T-helper 1 cell treated with Interleukin-12 subunit alpha and Interleukin-12 subunit beta and Interleukin-4 antibody, amounts not matched to agents 30 μg/mL and 1 μg/mL, for 36 hours (primary cell): ENCODE measurements at regions not wholly inside any gene's neighbourhood (a gene's known extent, or its start where the extent isn't known, plus 50 kb on each side); places are given as distances from the start of the nearest gene placed in this dataset.

Experiments
- H3K27ac Mint-ChIP-seq: one replicate; pipeline ENCODE4 v1.8.0; 2021; ENCODE audit warnings: mild to moderate bottlenecking, mixed read lengths
- H3K27me3 Mint-ChIP-seq: one replicate; pipeline ENCODE4 v1.8.0; 2021; ENCODE audit warnings: low read depth, mixed read lengths
- H3K36me3 Mint-ChIP-seq: one replicate; pipeline ENCODE4 v1.8.0; 2021; ENCODE audit warnings: low read depth, mixed read lengths
- H3K4me1 Mint-ChIP-seq: one replicate; pipeline ENCODE4 v1.8.0; 2021; ENCODE audit warnings: low read depth, mixed read lengths
- H3K4me3 Mint-ChIP-seq: one replicate; pipeline ENCODE4 v1.8.0; 2021; ENCODE audit warnings: mild to moderate bottlenecking, moderate library complexity, mixed read lengths
- H3K9me3 Mint-ChIP-seq: one replicate; pipeline ENCODE4 v1.8.0; 2021; ENCODE audit warnings: mixed read lengths

- Mint-ChIP-seq H3K36me3 (no peaks in the 10 kb centered on the region), H3K4me1 (no peaks in the 10 kb centered on the region), H3K27me3 (no peaks in the 10 kb centered on the region), H3K9me3 (no peaks in the 10 kb centered on the region), H3K27ac (no peak overlapping the region), H3K4me3 (no peak overlapping the region)
Measured at GRCh38 chr18:78523850-78524249, 455.8 kb upstream of the SALL3 start.

DNA sequence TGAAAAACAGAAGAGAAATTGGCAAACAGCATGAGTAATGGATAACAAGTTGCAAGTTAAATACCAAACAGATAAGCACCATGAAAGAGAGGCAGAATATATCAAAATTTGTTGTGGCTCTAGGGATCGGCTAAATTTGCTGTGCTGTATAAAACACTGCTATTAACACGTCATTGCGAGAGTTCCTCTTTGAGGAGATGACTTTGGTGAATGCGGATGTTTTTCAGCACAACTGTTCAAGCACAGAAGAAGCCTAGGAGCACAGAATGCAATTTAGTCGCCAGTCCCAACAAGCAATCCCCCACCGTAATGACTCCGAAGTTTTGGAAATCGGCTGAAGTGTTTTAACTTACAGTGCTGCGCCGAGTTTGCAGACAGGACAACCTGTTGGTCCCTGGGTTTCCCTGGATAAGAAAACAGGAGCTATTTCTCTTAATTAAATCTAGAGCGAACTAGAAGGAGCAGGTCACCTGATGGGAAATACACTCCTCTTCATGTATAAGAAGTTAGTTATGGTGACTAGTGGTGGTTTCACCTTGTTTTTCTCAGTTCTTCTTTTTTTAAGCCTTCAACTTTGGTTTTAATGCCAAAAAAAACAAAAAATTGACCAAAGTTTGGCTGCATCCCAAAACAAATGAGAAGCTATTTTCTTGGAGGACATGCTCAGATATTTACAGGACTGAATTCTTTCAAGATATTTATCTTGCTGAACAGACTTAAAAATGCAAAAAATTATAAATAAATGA lies 454.1 kb upstream of the SALL3 start:
- Mint-ChIP-seq H3K27me3 (no peaks in the 10 kb centered on the region), H3K27ac (no peak overlapping the region), H3K36me3 (no peaks in the 10 kb centered on the region), H3K9me3 (no peaks in the 10 kb centered on the region), H3K4me1 (no peaks in the 10 kb centered on the region), H3K4me3 (no peak overlapping the region)

GRCh38 chr18:78526275-78526674 lies 453.3 kb upstream of the SALL3 start:
- no peaks in the 10 kb centered on the region for H3K9me3 Mint-ChIP-seq
- H3K27me3 Mint-ChIP-seq = no peaks in the 10 kb centered on the region
- H3K27ac Mint-ChIP-seq = no peak overlapping the region
- H3K4me3 Mint-ChIP-seq = no peak overlapping the region
- H3K4me1 Mint-ChIP-seq = no peaks in the 10 kb centered on the region
- no peaks in the 10 kb centered on the region for H3K36me3 Mint-ChIP-seq

DNA sequence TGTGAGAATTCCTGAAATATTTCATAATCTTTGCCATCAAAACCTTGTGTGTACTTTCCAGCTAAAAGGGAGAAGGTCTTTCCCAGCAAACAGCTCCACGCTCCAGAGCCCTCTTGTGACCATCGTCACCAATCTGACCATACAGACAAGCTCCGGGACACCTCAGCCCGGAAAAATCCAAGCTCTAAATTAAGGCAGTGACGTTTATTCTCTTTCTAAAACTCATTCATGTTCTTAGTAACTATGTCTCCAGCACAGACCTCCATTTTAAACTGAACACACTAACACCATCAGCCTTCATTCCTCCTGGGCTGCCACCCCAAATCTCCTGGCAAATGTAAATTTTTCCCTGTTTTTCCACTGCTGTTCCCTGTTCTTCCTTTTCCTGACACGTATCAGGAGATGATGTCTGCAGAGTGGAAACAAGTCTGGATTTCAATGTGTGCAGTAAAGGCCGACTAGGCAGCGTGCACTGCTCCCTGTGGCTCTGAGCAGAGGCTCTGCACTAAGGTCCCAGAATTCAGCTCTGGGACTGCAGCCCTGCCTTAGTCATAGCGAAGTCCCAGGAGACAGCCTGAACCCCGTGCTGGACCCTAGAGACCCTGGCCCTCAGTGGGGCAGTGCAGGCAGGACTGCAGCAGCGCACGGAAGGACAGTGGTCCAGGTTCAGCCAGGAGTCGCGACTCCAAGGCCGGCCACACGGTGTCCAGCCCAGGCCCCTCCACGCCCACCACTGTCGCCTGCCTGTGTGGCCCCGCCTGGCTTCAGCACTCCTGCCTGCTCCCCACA lies 452.5 kb upstream of the SALL3 start:
- no peak overlapping the region for H3K4me3 Mint-ChIP-seq
- no peak overlapping the region for H3K27ac Mint-ChIP-seq
- no peaks in the 10 kb centered on the region for H3K36me3 Mint-ChIP-seq
- no peaks in the 10 kb centered on the region for H3K4me1 Mint-ChIP-seq
- no peaks in the 10 kb centered on the region for H3K9me3 Mint-ChIP-seq
- no peaks in the 10 kb centered on the region for H3K27me3 Mint-ChIP-seq

DNA sequence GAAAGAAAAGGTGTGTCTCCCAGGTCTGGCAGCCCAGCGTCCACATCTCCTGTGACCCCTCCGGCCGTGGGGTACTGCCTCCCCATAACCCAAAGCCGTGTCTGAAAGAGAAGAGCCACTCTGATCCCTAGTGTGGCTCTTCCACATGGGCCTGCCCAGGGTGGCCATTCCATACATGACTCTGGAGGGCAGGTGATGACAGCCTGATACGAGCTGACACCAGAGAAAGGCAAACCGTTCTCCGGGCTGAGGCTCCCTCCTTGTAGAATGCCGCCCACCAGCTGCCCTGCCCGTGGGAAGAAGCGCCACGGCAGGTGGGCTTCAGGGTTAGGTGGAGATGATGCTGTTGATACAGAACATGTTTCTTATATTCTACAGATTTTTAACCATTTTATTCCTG lies 451.6 kb upstream of the SALL3 start:
- H3K4me3 Mint-ChIP-seq = no peak overlapping the region
- H3K4me1 Mint-ChIP-seq = no peaks in the 10 kb centered on the region
- H3K27me3 Mint-ChIP-seq = no peaks in the 10 kb centered on the region
- no peaks in the 10 kb centered on the region for H3K36me3 Mint-ChIP-seq
- no peak overlapping the region for H3K27ac Mint-ChIP-seq
- H3K9me3 Mint-ChIP-seq = no peaks in the 10 kb centered on the region

DNA sequence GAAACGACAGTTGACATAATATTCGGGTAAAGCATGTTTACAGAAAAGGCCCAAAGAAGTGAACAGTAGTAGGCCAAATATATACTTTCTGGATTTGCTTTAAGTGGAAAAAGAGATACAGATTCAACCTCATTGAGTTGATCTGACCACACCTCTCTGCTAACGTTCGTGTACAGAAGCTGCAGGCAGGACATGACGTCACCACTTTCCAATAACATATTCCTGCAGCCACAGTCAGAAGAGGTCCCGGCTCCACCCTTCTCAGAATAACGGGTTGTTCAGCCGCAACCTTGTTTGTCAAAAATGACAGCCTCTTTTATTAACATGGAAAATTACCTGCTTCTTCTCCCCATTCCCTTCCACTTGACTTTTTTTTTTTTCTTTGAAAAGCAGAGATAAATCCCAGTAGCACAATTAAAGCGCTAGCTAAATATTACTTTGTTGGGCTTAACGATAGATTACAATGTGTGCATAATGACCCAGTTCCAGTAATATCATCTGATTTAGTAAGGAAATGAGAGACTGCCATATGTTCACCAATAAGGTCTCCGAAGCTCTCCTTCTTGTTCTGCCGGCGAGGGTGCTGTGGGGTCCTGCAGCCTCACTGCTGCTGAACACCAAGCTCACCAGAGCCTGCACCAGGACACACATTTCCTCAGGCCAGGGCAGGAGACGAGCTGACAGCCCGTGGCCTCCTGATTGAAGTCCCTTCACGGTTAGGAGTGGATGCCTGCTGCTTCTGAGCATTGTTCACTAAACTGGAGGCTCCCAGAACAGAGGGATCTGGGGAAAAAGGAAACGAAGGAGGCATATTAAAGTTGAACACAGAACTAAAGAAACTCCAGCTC lies 451.0 kb upstream of the SALL3 start:
- Mint-ChIP-seq H3K27ac (no peak overlapping the region), H3K4me1 (no peaks in the 10 kb centered on the region), H3K9me3 (no peaks in the 10 kb centered on the region), H3K4me3 (no peak overlapping the region), H3K36me3 (no peaks in the 10 kb centered on the region), H3K27me3 (no peaks in the 10 kb centered on the region)

DNA sequence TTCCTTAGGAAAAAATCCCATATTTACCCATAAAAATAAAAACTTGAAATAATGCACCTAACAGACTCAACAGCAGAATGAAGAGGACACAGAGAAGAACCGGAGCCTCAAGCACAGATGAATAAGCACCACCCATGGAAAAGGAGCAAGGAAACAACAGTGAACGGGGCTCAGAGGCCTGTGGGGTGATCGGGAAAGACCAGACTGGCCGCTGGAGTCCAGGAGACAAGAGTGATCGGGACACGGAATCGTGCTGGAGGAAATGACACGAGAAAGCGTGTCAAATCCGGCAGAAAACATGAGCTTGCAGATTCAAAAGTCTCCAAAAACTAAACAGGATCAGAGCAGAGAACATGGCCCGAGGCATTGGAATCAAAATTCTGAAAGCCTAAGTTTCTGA lies 448.0 kb upstream of the SALL3 start:
- Mint-ChIP-seq H3K36me3 (no peaks in the 10 kb centered on the region), H3K4me1 (no peaks in the 10 kb centered on the region), H3K27me3 (peaks cover 3% of the 10 kb centered on the region), H3K9me3 (no peaks in the 10 kb centered on the region), H3K27ac (no peak overlapping the region), H3K4me3 (no peak overlapping the region)

- Mint-ChIP-seq H3K4me3 (no peak overlapping the region), H3K4me1 (peaks cover 13% of the 10 kb centered on the region), H3K27me3 (peaks cover 3% of the 10 kb centered on the region), H3K27ac (no peak overlapping the region), H3K9me3 (peaks cover 2% of the 10 kb centered on the region), H3K36me3 (no peaks in the 10 kb centered on the region)
Measured at GRCh38 chr18:78538669-78539440, 440.8 kb upstream of the SALL3 start.

DNA sequence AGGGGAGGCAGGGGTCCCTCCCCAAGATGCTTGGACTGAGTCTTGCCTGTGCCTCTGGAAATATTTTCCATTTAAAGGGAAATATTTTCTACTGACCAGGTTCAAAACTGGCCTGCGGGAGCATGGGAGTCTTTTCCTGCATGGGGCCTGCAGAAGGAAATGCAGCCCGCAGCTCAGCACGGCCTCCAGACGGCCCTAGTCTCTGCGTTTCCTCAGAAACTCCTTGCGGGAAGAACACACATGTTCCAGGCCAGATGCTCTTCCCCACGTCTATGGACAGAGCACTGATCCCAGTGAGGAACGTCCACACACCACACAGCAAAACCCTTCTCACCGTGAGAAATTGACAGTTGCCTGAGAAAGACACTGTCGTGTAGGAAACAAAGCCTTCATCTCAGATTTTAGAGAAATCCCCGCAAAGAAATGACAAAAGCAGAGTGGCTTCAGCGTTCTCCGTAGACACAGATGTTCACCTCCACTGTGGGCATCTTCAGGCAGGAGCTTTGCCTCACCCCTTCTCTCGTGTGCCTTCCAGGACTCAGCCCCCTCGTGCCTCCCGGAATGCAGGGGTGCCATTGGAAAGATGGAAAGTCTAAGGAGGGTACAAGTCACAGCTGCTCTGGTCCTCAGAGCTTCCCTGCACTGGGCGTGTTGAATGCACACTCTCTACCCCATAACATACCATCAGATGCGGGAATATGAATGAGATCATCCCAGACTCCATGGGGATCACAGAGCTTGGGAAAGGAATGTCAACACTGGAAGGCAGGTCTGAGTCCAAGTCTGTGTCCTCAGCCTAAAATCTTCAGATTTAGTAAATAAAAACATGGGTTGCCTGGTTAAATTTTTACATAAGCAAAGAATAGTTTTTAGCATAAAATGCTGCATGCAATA lies 438.7 kb upstream of the SALL3 start:
- Mint-ChIP-seq H3K9me3 (peaks cover 4% of the 10 kb centered on the region), H3K27me3 (no peaks in the 10 kb centered on the region), H3K4me1 (peaks cover 13% of the 10 kb centered on the region), H3K27ac (no peak overlapping the region), H3K36me3 (no peaks in the 10 kb centered on the region), H3K4me3 (no peak overlapping the region)

DNA sequence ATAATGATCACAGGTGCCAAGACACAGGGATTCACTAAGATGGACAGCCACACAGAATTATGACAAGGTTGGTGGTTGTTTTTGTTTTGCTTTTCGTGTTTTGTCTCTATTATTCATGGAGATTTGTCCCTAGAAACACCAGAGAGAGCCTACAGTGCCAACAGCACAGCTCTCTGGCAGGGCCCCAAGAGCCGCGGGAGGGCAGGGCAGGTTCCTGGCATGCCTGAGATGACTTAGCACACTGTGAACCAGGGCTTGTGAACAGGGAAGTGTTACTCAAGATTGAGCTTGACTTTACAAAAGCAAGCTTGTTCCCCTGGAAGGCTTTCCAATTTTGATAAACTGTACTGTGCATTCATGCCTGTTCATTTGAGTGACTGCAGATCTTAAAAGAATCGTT lies 437.4 kb upstream of the SALL3 start:
- Mint-ChIP-seq H3K4me3 (no peak overlapping the region), H3K27ac (peak overlapping the region; percentile 29), H3K4me1 (peaks cover 13% of the 10 kb centered on the region), H3K36me3 (no peaks in the 10 kb centered on the region), H3K9me3 (peaks cover 4% of the 10 kb centered on the region), H3K27me3 (no peaks in the 10 kb centered on the region)

GRCh38 chr18:78543201-78543725 lies 436.4 kb upstream of the SALL3 start:
- Mint-ChIP-seq H3K4me3 (no peak overlapping the region), H3K36me3 (no peaks in the 10 kb centered on the region), H3K4me1 (peaks cover 13% of the 10 kb centered on the region), H3K27ac (no peak overlapping the region), H3K27me3 (no peaks in the 10 kb centered on the region), H3K9me3 (peaks cover 4% of the 10 kb centered on the region)

DNA sequence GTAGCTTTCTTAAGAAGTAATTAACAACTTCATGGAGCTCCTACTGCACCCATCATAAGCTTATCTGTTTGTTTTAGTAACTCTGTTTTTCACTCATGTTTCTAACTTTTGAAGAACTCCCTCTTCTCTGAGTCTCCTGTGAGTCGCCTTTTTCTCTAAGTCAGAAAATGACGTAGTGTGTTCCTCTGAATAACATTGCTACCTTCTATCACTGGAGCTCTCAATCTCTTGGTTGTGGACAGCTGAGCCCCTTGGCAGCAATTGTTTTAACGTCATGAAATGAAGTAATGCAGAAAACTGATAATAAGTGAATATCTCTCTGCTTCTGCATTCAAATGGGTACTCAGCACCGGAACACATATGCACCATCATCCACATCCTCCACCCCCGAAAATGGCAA lies 433.3 kb upstream of the SALL3 start:
- Mint-ChIP-seq H3K4me3 (no peak overlapping the region), H3K36me3 (no peaks in the 10 kb centered on the region), H3K27ac (no peak overlapping the region), H3K9me3 (peaks cover 18% of the 10 kb centered on the region), H3K27me3 (no peaks in the 10 kb centered on the region), H3K4me1 (peaks cover 7% of the 10 kb centered on the region)

GRCh38 chr18:78547817-78548216 lies 431.8 kb upstream of the SALL3 start:
- no peak overlapping the region for H3K4me3 Mint-ChIP-seq
- no peak overlapping the region for H3K27ac Mint-ChIP-seq
- H3K4me1 Mint-ChIP-seq = no peaks in the 10 kb centered on the region
- peaks cover 18% of the 10 kb centered on the region for H3K9me3 Mint-ChIP-seq
- no peaks in the 10 kb centered on the region for H3K36me3 Mint-ChIP-seq
- H3K27me3 Mint-ChIP-seq = no peaks in the 10 kb centered on the region
